ENCODE measurements at regions not wholly inside any gene's neighbourhood (a gene's known extent, or its start where the extent isn't known, plus 50 kb on each side); places are given as distances from the start of the nearest gene placed in this dataset.

- DNase-seq (ENCODE audit: low spot score): no peak
These were observed 124.4 kb upstream of the ADAMTSL1 start for GRCh38 chr9:18349530-18349929.

- DNase-seq (ENCODE audit: low spot score): no peak
These were observed 123.9 kb upstream of the ADAMTSL1 start for GRCh38 chr9:18350036-18350435.

- no peak for DNase-seq (ENCODE audit: low spot score)
These were observed 122.9 kb upstream of the ADAMTSL1 start for GRCh38 chr9:18350995-18351595.

- DNase-seq (ENCODE audit: low spot score): no peak
These were observed 121.2 kb upstream of the ADAMTSL1 start for GRCh38 chr9:18352711-18353110.

GRCh38 chr9:18353473-18353872, 120.5 kb upstream of the ADAMTSL1 start:
- DNase-seq (ENCODE audit: low spot score): no peak

GRCh38 chr9:18357321-18357720, 116.6 kb upstream of the ADAMTSL1 start:
- DNase-seq (ENCODE audit: low spot score): no peak

- DNase-seq (ENCODE audit: low spot score): no peak
These were observed 115.6 kb upstream of the ADAMTSL1 start for GRCh38 chr9:18358325-18358724.

- DNase-seq (ENCODE audit: low spot score): peak; percentile 78
These were observed 114.6 kb upstream of the ADAMTSL1 start for GRCh38 chr9:18359335-18359734.

GRCh38 chr9:18360005-18360404, 113.9 kb upstream of the ADAMTSL1 start:
- DNase-seq (ENCODE audit: low spot score): no peak

GRCh38 chr9:18361646-18362045, 112.3 kb upstream of the ADAMTSL1 start:
- DNase-seq (ENCODE audit: low spot score): no peak

GRCh38 chr9:18362166-18362565, 111.8 kb upstream of the ADAMTSL1 start:
- no peak for DNase-seq (ENCODE audit: low spot score)

- DNase-seq (ENCODE audit: low spot score): peak; percentile 15
These were observed 110.9 kb upstream of the ADAMTSL1 start for GRCh38 chr9:18362901-18363685.

- DNase-seq (ENCODE audit: low spot score): no peak
These were observed 108.3 kb upstream of the ADAMTSL1 start for GRCh38 chr9:18365651-18366050.

- no peak for DNase-seq (ENCODE audit: low spot score)
These were observed 107.8 kb upstream of the ADAMTSL1 start for GRCh38 chr9:18366184-18366583.

GRCh38 chr9:18368206-18368605, 105.7 kb upstream of the ADAMTSL1 start:
- peak; percentile 27 for DNase-seq (ENCODE audit: low spot score)

- no peak for DNase-seq (ENCODE audit: low spot score)
These were observed 102.8 kb upstream of the ADAMTSL1 start for GRCh38 chr9:18371141-18371540.

GRCh38 chr9:18371621-18372020, 102.3 kb upstream of the ADAMTSL1 start:
- DNase-seq (ENCODE audit: low spot score): no peak

- DNase-seq (ENCODE audit: low spot score): no peak
These were observed 94.7 kb upstream of the ADAMTSL1 start for GRCh38 chr9:18379073-18379811.

GRCh38 chr9:18382243-18382642, 91.7 kb upstream of the ADAMTSL1 start:
- DNase-seq (ENCODE audit: low spot score): no peak

GRCh38 chr9:18384066-18384465, 89.9 kb upstream of the ADAMTSL1 start:
- DNase-seq (ENCODE audit: low spot score): no peak

- peak; percentile 32 for DNase-seq (ENCODE audit: low spot score)
These were observed 88.1 kb upstream of the ADAMTSL1 start for GRCh38 chr9:18385696-18386490.

GRCh38 chr9:18390393-18390792, 83.6 kb upstream of the ADAMTSL1 start:
- peak; percentile 79 for DNase-seq (ENCODE audit: low spot score)

Data from AG20443 (cell line).